ENCODE measurements at regions not wholly inside any gene's neighbourhood (a gene's known extent, or its start where the extent isn't known, plus 50 kb on each side); places are given as distances from the start of the nearest gene placed in this dataset.

GRCh38 chrX:43604753-43605152 lies 51.3 kb upstream of the MAOA start:
- no peak for TF ChIP-seq YY1 (IDR thresholded peaks at IDR 0.05; ENCODE audit: insufficient read depth, insufficient read length)
- no peak for TF ChIP-seq ZNF274 (IDR thresholded peaks at IDR 0.05; ENCODE audit: low read depth, low read length)

Data from NT2/D1 (cell line).